ENCODE measurements at regions not wholly inside any gene's neighbourhood (a gene's known extent, or its start where the extent isn't known, plus 50 kb on each side); places are given as distances from the start of the nearest gene placed in this dataset.

- TF ChIP-seq CTCF (IDR thresholded peaks at IDR 0.05; ENCODE audit: insufficient read depth, low read length) = no peak
- TF ChIP-seq GABPA (IDR thresholded peaks at IDR 0.05; ENCODE audit: low read depth) = no peak
Measured at GRCh38 chr5:18990852-18991251, 997.1 kb downstream of the CDH18 start.

All from HL-60 (cell line).